IPS-18c (cell line): ENCODE measurements at regions not wholly inside any gene's neighbourhood (a gene's known extent, or its start where the extent isn't known, plus 50 kb on each side); places are given as distances from the start of the nearest gene placed in this dataset.

Experiments
- H3K4me3 ChIP-seq: 2 replicates; pipeline ENCODE4 v1.7.0; 2013; ENCODE audit warnings: low read depth, mild to moderate bottlenecking, low read length, moderate library complexity; ENCODE audit not compliant: insufficient read depth
- H3K9me3 ChIP-seq: one replicate; pipeline ENCODE4 v1.6.1; 2013; ENCODE audit warnings: mild to moderate bottlenecking, low read length, moderate library complexity; ENCODE audit not compliant: control insufficient read depth, insufficient read depth

GRCh38 chr1:29429656-29430055 lies 193.3 kb downstream of the PTPRU start:
- Histone ChIP-seq H3K4me3 (no peak overlapping the region), H3K9me3 (peaks cover 3% of the 10 kb centered on the region)

- no peak overlapping the region for H3K4me3 ChIP-seq
- H3K9me3 ChIP-seq: peaks cover 3% of the 10 kb centered on the region
These were observed 192.7 kb downstream of the PTPRU start for GRCh38 chr1:29428997-29429396.

GRCh38 chr1:29428280-29428615 lies 191.9 kb downstream of the PTPRU start:
- H3K9me3 ChIP-seq: peaks cover 3% of the 10 kb centered on the region
- no peak overlapping the region for H3K4me3 ChIP-seq

GRCh38 chr1:29427614-29428279 lies 191.4 kb downstream of the PTPRU start:
- Histone ChIP-seq H3K4me3 (no peak overlapping the region), H3K9me3 (peaks cover 3% of the 10 kb centered on the region)

- peaks cover 3% of the 10 kb centered on the region for H3K9me3 ChIP-seq
- no peak overlapping the region for H3K4me3 ChIP-seq
These were observed 190.5 kb downstream of the PTPRU start for GRCh38 chr1:29426701-29427279.

- Histone ChIP-seq H3K4me3 (no peak overlapping the region), H3K9me3 (peaks cover 3% of the 10 kb centered on the region)
These were observed 189.3 kb downstream of the PTPRU start for GRCh38 chr1:29425631-29426030.

GRCh38 chr1:29424266-29424665 lies 187.9 kb downstream of the PTPRU start:
- H3K9me3 ChIP-seq: peaks cover 3% of the 10 kb centered on the region
- H3K4me3 ChIP-seq: no peak overlapping the region

GRCh38 chr1:29420202-29420601 lies 183.9 kb downstream of the PTPRU start:
- H3K9me3 ChIP-seq: peaks cover 3% of the 10 kb centered on the region
- H3K4me3 ChIP-seq: no peak overlapping the region

GRCh38 chr1:29417971-29418370 lies 181.6 kb downstream of the PTPRU start:
- no peaks in the 10 kb centered on the region for H3K9me3 ChIP-seq
- no peak overlapping the region for H3K4me3 ChIP-seq

GRCh38 chr1:29417147-29417858 lies 181.0 kb downstream of the PTPRU start:
- Histone ChIP-seq H3K4me3 (no peak overlapping the region), H3K9me3 (no peaks in the 10 kb centered on the region)

- Histone ChIP-seq H3K4me3 (no peak overlapping the region), H3K9me3 (no peaks in the 10 kb centered on the region)
These were observed 180.2 kb downstream of the PTPRU start for GRCh38 chr1:29416267-29417146.

GRCh38 chr1:29415861-29416260 lies 179.5 kb downstream of the PTPRU start:
- no peak overlapping the region for H3K4me3 ChIP-seq
- no peaks in the 10 kb centered on the region for H3K9me3 ChIP-seq

- Histone ChIP-seq H3K9me3 (no peaks in the 10 kb centered on the region), H3K4me3 (no peak overlapping the region)
These were observed 179.0 kb downstream of the PTPRU start for GRCh38 chr1:29415156-29415830.

GRCh38 chr1:29414086-29414485 lies 177.8 kb downstream of the PTPRU start:
- H3K4me3 ChIP-seq: no peak overlapping the region
- H3K9me3 ChIP-seq: no peaks in the 10 kb centered on the region

- H3K4me3 ChIP-seq: no peak overlapping the region
- H3K9me3 ChIP-seq: no peaks in the 10 kb centered on the region
These were observed 177.3 kb downstream of the PTPRU start for GRCh38 chr1:29413661-29414060.

GRCh38 chr1:29412591-29412990 lies 176.3 kb downstream of the PTPRU start:
- Histone ChIP-seq H3K9me3 (no peaks in the 10 kb centered on the region), H3K4me3 (no peak overlapping the region)

GRCh38 chr1:29410476-29410875 lies 174.2 kb downstream of the PTPRU start:
- Histone ChIP-seq H3K9me3 (no peaks in the 10 kb centered on the region), H3K4me3 (no peak overlapping the region)
